K562 (cell line): ENCODE measurements at regions not wholly inside any gene's neighbourhood (a gene's known extent, or its start where the extent isn't known, plus 50 kb on each side); places are given as distances from the start of the nearest gene placed in this dataset.

Experiments
- PHF8 ChIP-seq: fragments of 200-600 bp; sonication (generic); IDR thresholded peaks from 2 replicates; pipeline ENCODE4 v1.6.1; 2012; ENCODE audit warnings: mixed run types, mild to moderate bottlenecking, inconsistent platforms, low read length, moderate library complexity, borderline replicate concordance
- RAD51 ChIP-seq: fragments of 450-650 bp; IDR thresholded peaks from 2 replicates; pipeline ENCODE4 v1.7.1; 2016; ENCODE audit warnings: low read depth, mild to moderate bottlenecking, borderline replicate concordance
- ZBTB1 ChIP-seq: sonication (generic); formaldehyde crosslinking; IDR thresholded peaks from 2 replicates; pipeline ENCODE4 v1.8.1; 2023; ENCODE audit warnings: missing genetic modification reagents, low read depth, mild to moderate bottlenecking, borderline replicate concordance

- TF ChIP-seq RAD51 (no peak), PHF8 (no peak), ZBTB1 (CRISPR knock-in tag) (no peak)
Measured at GRCh38 chr7:109213081-109213480, 643.4 kb downstream of the DNAJB9 start.
